Uterus (tissue), 3 donors: ENCODE measurements at regions not wholly inside any gene's neighbourhood (a gene's known extent, or its start where the extent isn't known, plus 50 kb on each side); places are given as distances from the start of the nearest gene placed in this dataset.

Source experiments
- DNase-seq, 2 donors: peaks; one replicate each; pipeline ENCODE4 v3.0.0-alpha.2; 2019 to 2020
- H3K27ac ChIP-seq, 2 donors: fragments of 200-600 bp; sonication (generic); 1 replicate in 1 of 2; 2 replicates in 1 of 2; pipeline ENCODE4 v1.5.1; 2016 to 2018
- H3K27me3 ChIP-seq, 2 donors: fragments of 200-600 bp; sonication (generic); one replicate each; pipeline ENCODE4 v1.5.1; 2018 to 2019; ENCODE audit warnings: control low read depth in 1 of 2
- H3K36me3 ChIP-seq, 2 donors: fragments of 200-600 bp; sonication (generic); one replicate each; pipeline ENCODE4 v1.5.1; 2019; ENCODE audit warnings: control low read depth in 1 of 2
- H3K4me1 ChIP-seq, 2 donors: fragments of 200-600 bp; sonication (generic); one replicate each; pipeline ENCODE4 v1.5.1; 2018 to 2019; ENCODE audit warnings: control low read depth in 1 of 2
- H3K4me3 ChIP-seq, 2 donors: fragments of 200-600 bp; sonication (generic); 1 replicate in 1 of 2; 2 replicates in 1 of 2; pipeline ENCODE4 v1.5.1; 2018 to 2019; ENCODE audit warnings: mild to moderate bottlenecking in 1 of 2
- H3K9me3 ChIP-seq, 2 donors: fragments of 200-600 bp; sonication (generic); one replicate each; pipeline ENCODE4 v1.5.1; 2019; ENCODE audit warnings: control low read depth in 1 of 2
- POLR2A ChIP-seq, 2 donors: fragments of 450-650 bp; IDR thresholded peaks; one replicate each; pipeline ENCODE4 v1.6.1; 2016; ENCODE audit warnings: antibody characterized with exemption in 2 of 2, mild to moderate bottlenecking in 1 of 2, moderate library complexity in 1 of 2
- intact Hi-C: fragments of 100-400 bp; cut with DNase I; formaldehyde crosslinking; loops from one replicate; pipeline ENCODE4 v1.15.1; 2023; ENCODE audit warnings: low total_unique reads
- TF ChIP-seq, protein P1 (sequence below), 4 experiments: fragments of 200-600 bp in 2 of 4; fragments of 450-650 bp in 2 of 4; sonication (generic) in 2 of 4; IDR thresholded peaks; one replicate each; pipeline ENCODE4 v1.5.1; 2016 to 2019; ENCODE audit warnings: antibody characterized with exemption in 4 of 4, mild to moderate bottlenecking in 2 of 4, moderate library complexity in 1 of 4
- donor health status: DM: yes; HTN: yes; CAD: no.

DNA sequence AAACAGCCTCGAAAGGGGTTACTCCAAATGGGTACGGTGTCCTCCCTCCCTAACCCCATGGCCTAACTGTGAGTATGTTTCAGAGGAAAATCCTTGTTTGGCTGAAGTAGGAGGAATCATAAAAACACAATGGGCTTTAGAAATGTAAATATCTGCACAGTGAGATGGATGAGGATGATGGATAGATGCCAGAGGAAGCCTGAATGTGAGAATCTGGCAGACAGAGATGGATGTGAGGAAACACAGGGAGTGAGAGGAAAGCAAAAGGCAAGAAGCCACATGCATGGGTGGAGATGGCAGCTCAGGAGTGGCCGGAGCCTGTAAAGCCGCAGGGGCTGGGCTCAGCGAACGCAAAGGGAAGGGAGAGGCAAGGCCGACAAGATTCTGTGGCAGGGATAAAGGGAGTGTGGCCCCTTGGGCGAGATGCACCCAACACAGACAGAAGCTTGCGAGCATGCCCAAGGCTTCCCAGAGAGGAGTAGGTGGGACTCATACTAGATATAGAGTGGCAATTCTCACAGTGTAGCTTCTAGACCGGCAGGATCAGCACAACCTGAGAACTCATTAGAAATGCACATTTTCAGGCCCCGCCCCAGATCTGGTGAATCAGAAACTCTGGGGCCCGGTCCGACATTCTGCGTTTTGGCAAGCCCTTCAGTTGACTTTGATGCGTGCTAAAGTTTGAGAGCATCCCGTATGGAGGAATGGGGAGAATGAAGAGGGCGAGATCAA, 237.3 kb upstream of the CADM1 start:
- H3K27me3 ChIP-seq: no peaks in the 10 kb centered on the region
- no peak overlapping the region for H3K4me3 ChIP-seq
- H3K4me1 ChIP-seq: no peaks in the 10 kb centered on the region
- no peaks in the 10 kb centered on the region for H3K36me3 ChIP-seq
- no peak for DNase-seq
- no peak for TF ChIP-seq POLR2A (IDR thresholded peaks at IDR 0.05)
- TF ChIP-seq, protein P1, sequence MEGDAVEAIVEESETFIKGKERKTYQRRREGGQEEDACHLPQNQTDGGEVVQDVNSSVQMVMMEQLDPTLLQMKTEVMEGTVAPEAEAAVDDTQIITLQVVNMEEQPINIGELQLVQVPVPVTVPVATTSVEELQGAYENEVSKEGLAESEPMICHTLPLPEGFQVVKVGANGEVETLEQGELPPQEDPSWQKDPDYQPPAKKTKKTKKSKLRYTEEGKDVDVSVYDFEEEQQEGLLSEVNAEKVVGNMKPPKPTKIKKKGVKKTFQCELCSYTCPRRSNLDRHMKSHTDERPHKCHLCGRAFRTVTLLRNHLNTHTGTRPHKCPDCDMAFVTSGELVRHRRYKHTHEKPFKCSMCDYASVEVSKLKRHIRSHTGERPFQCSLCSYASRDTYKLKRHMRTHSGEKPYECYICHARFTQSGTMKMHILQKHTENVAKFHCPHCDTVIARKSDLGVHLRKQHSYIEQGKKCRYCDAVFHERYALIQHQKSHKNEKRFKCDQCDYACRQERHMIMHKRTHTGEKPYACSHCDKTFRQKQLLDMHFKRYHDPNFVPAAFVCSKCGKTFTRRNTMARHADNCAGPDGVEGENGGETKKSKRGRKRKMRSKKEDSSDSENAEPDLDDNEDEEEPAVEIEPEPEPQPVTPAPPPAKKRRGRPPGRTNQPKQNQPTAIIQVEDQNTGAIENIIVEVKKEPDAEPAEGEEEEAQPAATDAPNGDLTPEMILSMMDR (IDR thresholded peaks at IDR 0.05): no peak
- H3K27ac ChIP-seq: no peak overlapping the region
- H3K9me3 ChIP-seq: no peaks in the 10 kb centered on the region
- intact Hi-C loops: no loop called here

DNA sequence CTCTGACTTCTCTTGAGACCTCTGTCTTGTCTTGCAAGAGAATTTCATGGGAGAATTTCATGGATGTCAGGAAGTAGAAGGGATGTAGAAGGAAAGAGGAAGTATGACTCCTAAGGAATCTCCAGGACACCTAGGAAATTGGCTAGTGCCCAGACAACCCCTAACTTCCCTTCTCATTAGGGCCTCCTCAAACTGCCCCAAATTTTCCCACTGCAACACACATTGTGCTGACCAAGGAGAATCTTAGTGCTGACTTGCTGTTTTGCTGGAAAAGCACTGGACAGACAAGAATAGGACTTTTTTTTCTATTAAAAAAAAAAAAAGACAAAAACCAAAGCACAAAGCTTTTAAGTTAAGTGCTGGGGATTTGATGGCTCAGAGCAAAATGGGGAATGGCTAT, 236.1 kb upstream of the CADM1 start:
- no peak for DNase-seq
- intact Hi-C loops: no loop called here

DNA sequence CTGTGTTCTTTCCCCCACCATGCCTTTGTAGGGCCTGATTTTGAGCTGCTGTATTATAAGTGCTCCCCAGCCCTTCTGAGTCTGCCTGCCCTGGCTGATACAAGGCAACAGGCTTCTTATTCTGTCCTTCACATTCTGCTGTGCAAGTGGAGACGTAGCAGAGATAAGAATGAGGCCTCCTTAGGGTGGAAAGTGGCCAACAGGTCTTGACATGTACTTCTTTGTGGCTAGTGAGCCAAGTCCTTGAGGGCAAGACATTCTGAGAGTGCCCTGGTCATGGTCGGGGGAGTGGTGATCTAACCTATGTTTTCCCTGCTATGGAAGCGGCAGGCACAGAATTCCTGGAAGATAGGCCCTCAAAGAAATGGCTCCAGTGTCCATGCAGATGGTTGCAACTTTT, 235.7 kb upstream of the CADM1 start:
- no peak for TF ChIP-seq POLR2A (IDR thresholded peaks at IDR 0.05)
- H3K27me3 ChIP-seq: no peaks in the 10 kb centered on the region
- H3K4me1 ChIP-seq: no peaks in the 10 kb centered on the region
- DNase-seq: no peak
- H3K27ac ChIP-seq: no peak overlapping the region
- intact Hi-C loops: no loop called here
- H3K9me3 ChIP-seq: no peaks in the 10 kb centered on the region
- H3K36me3 ChIP-seq: no peaks in the 10 kb centered on the region
- H3K4me3 ChIP-seq: no peak overlapping the region

More for the DNA sequence above, 236.1 kb upstream of the CADM1 start:
- Histone ChIP-seq H3K4me3 (no peak overlapping the region), H3K36me3 (no peaks in the 10 kb centered on the region), H3K27ac (no peak overlapping the region), H3K9me3 (no peaks in the 10 kb centered on the region), H3K27me3 (no peaks in the 10 kb centered on the region), H3K4me1 (no peaks in the 10 kb centered on the region)
- TF ChIP-seq POLR2A (IDR thresholded peaks at IDR 0.05): no peak
- TF ChIP-seq, protein P1 (IDR thresholded peaks at IDR 0.05): no peak

DNA sequence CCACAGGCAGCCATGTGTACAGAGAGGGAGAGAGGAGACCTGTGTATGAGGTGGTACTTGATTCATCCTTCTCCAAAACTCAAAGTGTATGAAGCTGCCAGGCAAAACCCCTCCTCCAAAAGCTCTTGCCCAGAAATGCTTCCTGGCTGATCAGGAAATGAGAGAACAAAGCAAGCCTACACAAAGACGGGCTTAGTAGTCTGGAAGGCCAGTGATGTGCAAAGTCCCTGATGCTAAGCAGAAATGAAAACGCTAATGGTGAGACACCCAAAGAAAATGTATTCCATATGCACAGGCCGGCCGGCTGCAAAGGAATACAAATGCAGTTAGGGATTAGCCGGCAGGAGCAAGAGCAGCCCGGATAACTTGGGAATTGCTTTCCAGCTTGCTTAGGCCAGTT, 234.9 kb upstream of the CADM1 start:
- no peak for DNase-seq
- no peaks in the 10 kb centered on the region for H3K36me3 ChIP-seq
- no peak overlapping the region for H3K27ac ChIP-seq
- H3K27me3 ChIP-seq: no peaks in the 10 kb centered on the region
- H3K4me1 ChIP-seq: no peaks in the 10 kb centered on the region
- intact Hi-C loops: no loop called here
- no peak overlapping the region for H3K4me3 ChIP-seq
- TF ChIP-seq POLR2A (IDR thresholded peaks at IDR 0.05): no peak
- H3K9me3 ChIP-seq: no peaks in the 10 kb centered on the region

DNA sequence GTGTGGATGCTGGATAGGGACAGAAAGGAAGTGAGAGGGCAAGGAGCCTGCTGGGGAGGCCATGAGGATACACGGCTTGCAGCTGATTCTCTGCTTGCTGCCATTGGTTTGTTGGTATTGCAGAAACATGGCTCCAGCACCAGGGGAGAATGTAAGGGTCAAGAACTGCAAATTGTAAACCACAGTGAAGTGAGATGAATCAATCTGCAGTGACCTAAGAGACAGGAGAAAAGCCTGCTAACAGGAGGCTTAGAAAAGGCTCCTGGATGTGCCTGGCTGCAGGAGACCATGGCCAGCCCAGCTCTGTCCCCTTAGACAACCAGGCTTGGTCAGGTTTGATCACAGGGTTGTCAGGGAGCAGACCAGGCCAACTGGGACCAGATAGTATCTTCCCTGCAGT, 233.7 kb upstream of the CADM1 start:
- TF ChIP-seq, protein P1 (IDR thresholded peaks at IDR 0.05): no peak
- TF ChIP-seq POLR2A (IDR thresholded peaks at IDR 0.05): no peak
- H3K27me3 ChIP-seq: no peaks in the 10 kb centered on the region
- no peak for DNase-seq
- intact Hi-C loops: no loop called here
- no peak overlapping the region for H3K27ac ChIP-seq
- H3K36me3 ChIP-seq: no peaks in the 10 kb centered on the region
- no peaks in the 10 kb centered on the region for H3K9me3 ChIP-seq
- no peaks in the 10 kb centered on the region for H3K4me1 ChIP-seq
- no peak overlapping the region for H3K4me3 ChIP-seq

DNA sequence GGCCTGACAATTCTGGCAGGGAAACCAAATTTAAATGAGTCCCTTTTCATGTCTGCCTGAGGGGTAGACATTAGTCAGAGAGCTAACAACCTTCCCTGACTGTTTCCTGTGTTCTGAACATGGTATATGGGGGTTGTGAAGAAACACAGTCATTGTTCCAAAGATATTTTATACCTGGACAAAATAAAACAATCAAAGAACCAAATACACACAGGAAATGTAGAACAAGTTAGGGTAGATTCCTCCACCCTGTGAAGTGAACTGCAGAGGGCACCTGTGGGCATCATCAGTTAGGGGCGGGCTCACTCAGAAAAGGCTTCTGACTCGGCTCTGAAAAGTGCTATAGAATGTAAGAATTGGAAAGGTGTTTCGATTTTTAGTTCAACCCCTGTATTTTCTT, 231.9 kb upstream of the CADM1 start:
- DNase-seq: no peak
- Histone ChIP-seq H3K27me3 (no peaks in the 10 kb centered on the region), H3K36me3 (no peaks in the 10 kb centered on the region), H3K27ac (no peak overlapping the region), H3K4me3 (no peak overlapping the region), H3K9me3 (no peaks in the 10 kb centered on the region), H3K4me1 (no peaks in the 10 kb centered on the region)
- TF ChIP-seq, protein P1 (IDR thresholded peaks at IDR 0.05): no peak
- no peak for TF ChIP-seq POLR2A (IDR thresholded peaks at IDR 0.05)
- intact Hi-C loops: no loop called here
